Adipocyte (in vitro differentiated cells): ENCODE measurements at regions not wholly inside any gene's neighbourhood (a gene's known extent, or its start where the extent isn't known, plus 50 kb on each side); places are given as distances from the start of the nearest gene placed in this dataset.

ENCODE experiments used
- DNase-seq: peaks from one replicate; pipeline ENCODE4 v3.0.0-alpha.2; 2015; ENCODE audit warnings: low read depth
- H3K27me3 ChIP-seq: replicated peaks from 2 replicates; pipeline ENCODE4 v1.7.0; 2013; ENCODE audit warnings: mild to moderate bottlenecking, low read length, moderate library complexity; ENCODE audit not compliant: control insufficient read depth, insufficient read depth
- H3K36me3 ChIP-seq: 2 replicates; pipeline ENCODE4 v1.7.0; 2013; ENCODE audit warnings: low read length, mild to moderate bottlenecking, moderate library complexity; ENCODE audit not compliant: control insufficient read depth, insufficient read depth, severe bottlenecking
- H3K4me1 ChIP-seq: 2 replicates; pipeline ENCODE4 v1.7.0; 2013; ENCODE audit warnings: mild to moderate bottlenecking, low read length, moderate library complexity; ENCODE audit not compliant: control insufficient read depth, insufficient read depth
- H3K4me3 ChIP-seq: 2 replicates; pipeline ENCODE4 v1.7.0; 2013; ENCODE audit warnings: mild to moderate bottlenecking, low read length, moderate library complexity
- H3K9ac ChIP-seq: 2 replicates; pipeline ENCODE4 v1.7.0; 2013; ENCODE audit warnings: mild to moderate bottlenecking, low read length, moderate library complexity
- H3K9me3 ChIP-seq: 2 replicates; pipeline ENCODE4 v1.7.0; 2013; ENCODE audit warnings: mild to moderate bottlenecking, low read length, moderate library complexity; ENCODE audit not compliant: control insufficient read depth

- DNase-seq: no peak
- Histone ChIP-seq H3K9ac (no peak overlapping the region), H3K9me3 (no peaks in the 10 kb centered on the region), H3K27me3 (no peaks in the 10 kb centered on the region), H3K4me3 (no peak overlapping the region), H3K4me1 (peaks cover 39% of the 10 kb centered on the region), H3K36me3 (no peaks in the 10 kb centered on the region)
Observed at GRCh38 chr11:121887569-121887968, 228.4 kb downstream of the BLID start.

GRCh38 chr11:121886996-121887395 lies 229.0 kb downstream of the BLID start:
- Histone ChIP-seq H3K27me3 (no peaks in the 10 kb centered on the region), H3K4me3 (no peak overlapping the region), H3K9ac (no peak overlapping the region), H3K4me1 (peaks cover 35% of the 10 kb centered on the region), H3K36me3 (no peaks in the 10 kb centered on the region), H3K9me3 (no peaks in the 10 kb centered on the region)
- DNase-seq: no peak

- DNase-seq: no peak
- Histone ChIP-seq H3K9me3 (no peaks in the 10 kb centered on the region), H3K36me3 (no peaks in the 10 kb centered on the region), H3K9ac (no peak overlapping the region), H3K27me3 (no peaks in the 10 kb centered on the region), H3K4me3 (no peak overlapping the region), H3K4me1 (peaks cover 32% of the 10 kb centered on the region)
Observed at GRCh38 chr11:121886005-121886734, 229.8 kb downstream of the BLID start.

GRCh38 chr11:121884626-121885025 lies 231.4 kb downstream of the BLID start:
- Histone ChIP-seq H3K36me3 (no peaks in the 10 kb centered on the region), H3K9me3 (no peaks in the 10 kb centered on the region), H3K4me3 (no peak overlapping the region), H3K4me1 (peaks cover 16% of the 10 kb centered on the region), H3K27me3 (no peaks in the 10 kb centered on the region), H3K9ac (no peak overlapping the region)
- no peak for DNase-seq

GRCh38 chr11:121881806-121882205 lies 234.2 kb downstream of the BLID start:
- Histone ChIP-seq H3K9ac (no peak overlapping the region), H3K9me3 (no peaks in the 10 kb centered on the region), H3K4me1 (peaks cover 10% of the 10 kb centered on the region), H3K27me3 (no peaks in the 10 kb centered on the region), H3K36me3 (no peaks in the 10 kb centered on the region), H3K4me3 (no peak overlapping the region)
- peak; percentile 67 for DNase-seq

GRCh38 chr11:121877152-121877551 lies 238.9 kb downstream of the BLID start:
- peaks cover 6% of the 10 kb centered on the region for H3K4me1 ChIP-seq
- no peaks in the 10 kb centered on the region for H3K27me3 ChIP-seq
- no peaks in the 10 kb centered on the region for H3K9me3 ChIP-seq
- no peak for DNase-seq
- no peak overlapping the region for H3K4me3 ChIP-seq
- H3K9ac ChIP-seq: no peak overlapping the region
- no peaks in the 10 kb centered on the region for H3K36me3 ChIP-seq

- H3K4me3 ChIP-seq: no peak overlapping the region
- H3K27me3 ChIP-seq: no peaks in the 10 kb centered on the region
- no peaks in the 10 kb centered on the region for H3K36me3 ChIP-seq
- peaks cover 18% of the 10 kb centered on the region for H3K4me1 ChIP-seq
- H3K9ac ChIP-seq: no peak overlapping the region
- H3K9me3 ChIP-seq: no peaks in the 10 kb centered on the region
- no peak for DNase-seq
Observed at GRCh38 chr11:121873766-121874165, 242.2 kb downstream of the BLID start.

GRCh38 chr11:121872356-121872755 lies 243.7 kb downstream of the BLID start:
- H3K27me3 ChIP-seq: no peaks in the 10 kb centered on the region
- no peak overlapping the region for H3K9ac ChIP-seq
- no peaks in the 10 kb centered on the region for H3K9me3 ChIP-seq
- no peak for DNase-seq
- no peak overlapping the region for H3K4me3 ChIP-seq
- no peaks in the 10 kb centered on the region for H3K36me3 ChIP-seq
- H3K4me1 ChIP-seq: peaks cover 18% of the 10 kb centered on the region

- H3K9me3 ChIP-seq: no peaks in the 10 kb centered on the region
- H3K9ac ChIP-seq: peak overlapping the region; percentile 67
- H3K27me3 ChIP-seq: no peaks in the 10 kb centered on the region
- no peak for DNase-seq
- H3K4me3 ChIP-seq: peak overlapping the region; percentile 31
- peaks cover 18% of the 10 kb centered on the region for H3K4me1 ChIP-seq
- no peaks in the 10 kb centered on the region for H3K36me3 ChIP-seq
Observed at GRCh38 chr11:121870206-121871045, 245.6 kb downstream of the BLID start.

- H3K36me3 ChIP-seq: no peaks in the 10 kb centered on the region
- H3K4me3 ChIP-seq: peak overlapping the region; percentile 31
- peak overlapping the region; percentile 67 for H3K9ac ChIP-seq
- no peaks in the 10 kb centered on the region for H3K9me3 ChIP-seq
- H3K4me1 ChIP-seq: peaks cover 18% of the 10 kb centered on the region
- DNase-seq: no peak
- H3K27me3 ChIP-seq: no peaks in the 10 kb centered on the region
Observed at GRCh38 chr11:121869478-121869877, 246.5 kb downstream of the BLID start.

GRCh38 chr11:121866754-121867153 lies 249.3 kb downstream of the BLID start:
- no peak overlapping the region for H3K9ac ChIP-seq
- no peaks in the 10 kb centered on the region for H3K9me3 ChIP-seq
- H3K4me3 ChIP-seq: no peak overlapping the region
- peaks cover 18% of the 10 kb centered on the region for H3K4me1 ChIP-seq
- H3K27me3 ChIP-seq: no peaks in the 10 kb centered on the region
- DNase-seq: no peak
- no peaks in the 10 kb centered on the region for H3K36me3 ChIP-seq
